ENCODE measurements at regions not wholly inside any gene's neighbourhood (a gene's known extent, or its start where the extent isn't known, plus 50 kb on each side); places are given as distances from the start of the nearest gene placed in this dataset.

GRCh38 chr2:22784566-22784965 is 600.4 kb upstream of the KLHL29 start:
- H3K4me2 ChIP-seq (ENCODE audit: extremely low read depth, insufficient read depth, low read length), result no peak overlapping the region
- H3K27me3 ChIP-seq (ENCODE audit: control insufficient read depth, insufficient read depth, low read length), result no peaks in the 10 kb centered on the region
- no peaks in the 10 kb centered on the region for H3K9me3 ChIP-seq (ENCODE audit: control insufficient read depth, insufficient read depth, low read depth, low read length)
- H3K27ac ChIP-seq (ENCODE audit: insufficient read depth, low read length), result no peak overlapping the region
- no peaks in the 10 kb centered on the region for H3K4me1 ChIP-seq (ENCODE audit: control insufficient read depth, extremely low read depth, insufficient read depth, low read length)
- H3K4me3 ChIP-seq (replicated peaks in 1 of 4; ENCODE audit: control extremely low read depth in 1 of 4, insufficient read depth in 1 of 4, low read depth in 3 of 4, low read length in 4 of 4), result no peak overlapping the region
- no peak for TF ChIP-seq EZH2 (IDR thresholded peaks at IDR 0.05; ENCODE audit: low read length, missing control alignments)
- TF ChIP-seq CTCF (conservative IDR thresholded peaks at IDR 0.05 in 1 of 2, IDR thresholded peaks at IDR 0.05 in 1 of 2; ENCODE audit: low read depth in 1 of 2, low read length in 2 of 2), result no peak
- no peaks in the 10 kb centered on the region for H3K79me2 ChIP-seq (ENCODE audit: control insufficient read depth, insufficient read depth, low read length)
- H3K36me3 ChIP-seq (ENCODE audit: control insufficient read depth, insufficient read depth, low read length), result no peaks in the 10 kb centered on the region
- no peak overlapping the region for H3K9ac ChIP-seq (ENCODE audit: insufficient read depth, low read length)
- no peaks in the 10 kb centered on the region for H4K20me1 ChIP-seq (ENCODE audit: control insufficient read depth, extremely low read depth, insufficient read depth, low read length)
- DNase-seq (ENCODE audit: low read depth in 2 of 2), result no peak
- no peak overlapping the region for H2AFZ ChIP-seq (ENCODE audit: low read length)

- Histone ChIP-seq H2AFZ (ENCODE audit: low read length) (no peak overlapping the region), H3K79me2 (ENCODE audit: control insufficient read depth, insufficient read depth, low read length) (no peaks in the 10 kb centered on the region), H3K4me2 (ENCODE audit: extremely low read depth, insufficient read depth, low read length) (no peak overlapping the region), H3K9ac (ENCODE audit: insufficient read depth, low read length) (no peak overlapping the region), H4K20me1 (ENCODE audit: control insufficient read depth, extremely low read depth, insufficient read depth, low read length) (no peaks in the 10 kb centered on the region), H3K9me3 (ENCODE audit: control insufficient read depth, insufficient read depth, low read depth, low read length) (no peaks in the 10 kb centered on the region), H3K36me3 (ENCODE audit: control insufficient read depth, insufficient read depth, low read length) (no peaks in the 10 kb centered on the region), H3K27ac (ENCODE audit: insufficient read depth, low read length) (no peak overlapping the region), H3K27me3 (ENCODE audit: control insufficient read depth, insufficient read depth, low read length) (no peaks in the 10 kb centered on the region), H3K4me3 (replicated peaks in 1 of 4; ENCODE audit: control extremely low read depth in 1 of 4, insufficient read depth in 1 of 4, low read depth in 3 of 4, low read length in 4 of 4) (no peak overlapping the region), H3K4me1 (ENCODE audit: control insufficient read depth, extremely low read depth, insufficient read depth, low read length) (no peaks in the 10 kb centered on the region)
- TF ChIP-seq CTCF (conservative IDR thresholded peaks at IDR 0.05 in 1 of 2, IDR thresholded peaks at IDR 0.05 in 1 of 2; ENCODE audit: low read depth in 1 of 2, low read length in 2 of 2), result no peak
- no peak for TF ChIP-seq EZH2 (IDR thresholded peaks at IDR 0.05; ENCODE audit: low read length, missing control alignments)
- no peak for DNase-seq (ENCODE audit: low read depth in 2 of 2)
These were observed 598.2 kb upstream of the KLHL29 start for GRCh38 chr2:22786817-22787216.

- DNase-seq (ENCODE audit: low read depth in 2 of 2), result no peak
- no peak overlapping the region for H3K27ac ChIP-seq (ENCODE audit: insufficient read depth, low read length)
- no peak overlapping the region for H3K4me2 ChIP-seq (ENCODE audit: extremely low read depth, insufficient read depth, low read length)
These were observed 597.2 kb upstream of the KLHL29 start for GRCh38 chr2:22787745-22788144.

More at GRCh38 chr2:22787745-22788144, 597.2 kb upstream of the KLHL29 start:
- no peak for TF ChIP-seq CTCF (conservative IDR thresholded peaks at IDR 0.05 in 1 of 2, IDR thresholded peaks at IDR 0.05 in 1 of 2; ENCODE audit: low read depth in 1 of 2, low read length in 2 of 2)
- no peak for TF ChIP-seq EZH2 (IDR thresholded peaks at IDR 0.05; ENCODE audit: low read length, missing control alignments)
- no peaks in the 10 kb centered on the region for H3K9me3 ChIP-seq (ENCODE audit: control insufficient read depth, insufficient read depth, low read depth, low read length)
- H3K36me3 ChIP-seq (ENCODE audit: control insufficient read depth, insufficient read depth, low read length), result no peaks in the 10 kb centered on the region
- no peak overlapping the region for H2AFZ ChIP-seq (ENCODE audit: low read length)
- no peak overlapping the region for H3K9ac ChIP-seq (ENCODE audit: insufficient read depth, low read length)
- H3K4me3 ChIP-seq (replicated peaks in 1 of 4; ENCODE audit: control extremely low read depth in 1 of 4, insufficient read depth in 1 of 4, low read depth in 3 of 4, low read length in 4 of 4), result no peak overlapping the region
- H3K79me2 ChIP-seq (ENCODE audit: control insufficient read depth, insufficient read depth, low read length), result no peaks in the 10 kb centered on the region
- no peaks in the 10 kb centered on the region for H3K27me3 ChIP-seq (ENCODE audit: control insufficient read depth, insufficient read depth, low read length)
- no peaks in the 10 kb centered on the region for H4K20me1 ChIP-seq (ENCODE audit: control insufficient read depth, extremely low read depth, insufficient read depth, low read length)
- H3K4me1 ChIP-seq (ENCODE audit: control insufficient read depth, extremely low read depth, insufficient read depth, low read length), result no peaks in the 10 kb centered on the region
